GM19372 (cell line): ENCODE measurements at regions not wholly inside any gene's neighbourhood (a gene's known extent, or its start where the extent isn't known, plus 50 kb on each side); places are given as distances from the start of the nearest gene placed in this dataset.

Source experiments
- ATAC-seq: cut with Tn5 transposase; IDR thresholded peaks from one replicate; pipeline ENCODE4 v1.9.1; 2021; ENCODE audit warnings: mild to moderate bottlenecking, low read depth, moderate library complexity; ENCODE audit not compliant: unreplicated experiment

GRCh38 chr4:104763554-104764222, 269.0 kb upstream of the CXXC4 start:
- no peak for ATAC-seq

- ATAC-seq, result no peak
Measured at GRCh38 chr4:104766676-104767075, 272.0 kb upstream of the CXXC4 start.

GRCh38 chr4:104772849-104773248, 278.2 kb upstream of the CXXC4 start:
- ATAC-seq, result peak; percentile 80

GRCh38 chr4:104795264-104795939, 300.7 kb upstream of the CXXC4 start:
- no peak for ATAC-seq

- ATAC-seq, result no peak
Measured at GRCh38 chr4:104811727-104812126, 317.0 kb upstream of the CXXC4 start.

- no peak for ATAC-seq
Measured at GRCh38 chr4:104815665-104816064, 321.0 kb upstream of the CXXC4 start.

GRCh38 chr4:104818579-104818978, 323.9 kb upstream of the CXXC4 start:
- ATAC-seq, result no peak

GRCh38 chr4:104826171-104826570, 320.5 kb upstream of the TET2 start:
- ATAC-seq, result no peak

GRCh38 chr4:104829761-104830160, 316.9 kb upstream of the TET2 start:
- ATAC-seq, result no peak

- ATAC-seq, result no peak
Measured at GRCh38 chr4:104848597-104849225, 298.0 kb upstream of the TET2 start.

- ATAC-seq, result no peak
Measured at GRCh38 chr4:104859601-104860237, 287.0 kb upstream of the TET2 start.

GRCh38 chr4:104860238-104861123, 286.2 kb upstream of the TET2 start:
- ATAC-seq, result peak; percentile 78

GRCh38 chr4:104866809-104867208, 279.9 kb upstream of the TET2 start:
- no peak for ATAC-seq

- peak; percentile 24 for ATAC-seq
Measured at GRCh38 chr4:104868533-104868932, 278.1 kb upstream of the TET2 start.

- ATAC-seq, result peak; percentile 87
Measured at GRCh38 chr4:104868958-104869357, 277.7 kb upstream of the TET2 start.

GRCh38 chr4:104869831-104870230, 276.8 kb upstream of the TET2 start:
- ATAC-seq, result no peak

- no peak for ATAC-seq
Measured at GRCh38 chr4:104870495-104871233, 276.0 kb upstream of the TET2 start.

- no peak for ATAC-seq
Measured at GRCh38 chr4:104878936-104879335, 267.7 kb upstream of the TET2 start.

GRCh38 chr4:104879367-104879766, 267.3 kb upstream of the TET2 start:
- ATAC-seq, result peak; percentile 49

- no peak for ATAC-seq
Measured at GRCh38 chr4:104879854-104880253, 266.8 kb upstream of the TET2 start.
